ENCODE measurements at regions not wholly inside any gene's neighbourhood (a gene's known extent, or its start where the extent isn't known, plus 50 kb on each side); places are given as distances from the start of the nearest gene placed in this dataset.
"Not testable (repeated sequence)": the region's sequence is repeated elsewhere in the genome, so short reads cannot be mapped to it uniquely, and the experiment has no call there.

DNA sequence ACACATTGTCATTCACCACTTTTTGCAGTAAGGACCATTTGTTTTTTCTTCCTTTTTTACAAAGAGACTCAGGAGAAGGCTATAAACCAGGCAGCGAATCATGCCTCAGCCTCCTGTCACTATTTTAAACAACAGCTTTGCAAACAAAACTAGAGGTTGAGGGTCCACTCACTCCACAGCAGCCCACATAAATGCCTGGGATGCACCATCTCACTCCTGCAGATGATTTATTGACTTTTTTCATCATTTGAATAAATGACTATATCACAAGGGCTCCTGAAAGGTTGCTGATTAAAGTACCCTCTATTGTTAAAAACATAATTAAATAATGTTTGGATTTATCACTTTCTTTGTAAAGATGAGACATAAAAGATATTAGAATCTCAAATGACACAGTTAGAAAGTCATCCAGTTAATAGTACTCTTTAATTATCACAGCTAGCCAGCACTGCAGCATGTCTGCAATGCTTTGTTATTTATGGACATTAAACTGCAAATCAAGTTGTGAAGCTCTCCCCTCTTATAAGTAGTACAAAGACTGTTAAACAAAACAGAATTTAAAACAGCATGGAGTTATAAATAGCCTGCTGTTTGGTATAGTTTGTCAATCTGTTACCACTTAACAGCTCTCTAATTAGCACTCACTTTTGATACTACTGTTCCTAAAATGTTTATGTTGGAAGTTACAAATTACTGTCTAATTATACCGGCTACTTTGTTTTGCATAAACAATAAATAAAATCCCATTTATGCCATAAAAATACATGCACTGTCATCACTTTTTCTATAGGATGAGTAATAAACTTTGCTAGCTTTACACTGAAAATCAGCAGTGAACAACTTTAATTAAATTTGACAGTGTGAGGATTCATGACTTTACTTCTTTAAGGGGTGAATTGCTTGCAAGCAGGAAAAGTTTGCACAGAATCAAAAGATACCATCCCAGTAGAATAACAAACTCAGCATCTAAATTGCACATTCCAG is 853.2 kb downstream of the UQCRFS1 start:
- DNase-seq (ENCODE audit: low read depth), result no peak

DNA sequence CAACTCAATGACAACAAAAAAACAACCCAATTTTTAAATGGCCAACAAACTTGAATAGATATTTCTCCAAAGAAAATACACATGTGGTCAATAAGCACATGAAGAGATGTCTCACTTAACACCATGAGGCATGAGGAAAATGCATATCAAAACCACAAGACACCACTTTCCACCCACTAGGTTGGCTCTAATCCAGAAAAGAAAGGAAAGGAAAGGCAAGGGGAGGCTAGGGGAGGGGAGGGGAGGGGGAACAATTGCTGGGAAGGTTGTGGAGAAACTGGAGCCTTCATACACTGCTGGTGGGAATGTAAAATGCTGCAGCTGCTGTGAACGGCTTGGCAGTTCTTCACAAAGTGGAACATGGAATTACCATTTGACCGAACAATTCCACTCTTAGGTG is 854.3 kb downstream of the UQCRFS1 start:
- no peak for DNase-seq (ENCODE audit: low read depth)

DNA sequence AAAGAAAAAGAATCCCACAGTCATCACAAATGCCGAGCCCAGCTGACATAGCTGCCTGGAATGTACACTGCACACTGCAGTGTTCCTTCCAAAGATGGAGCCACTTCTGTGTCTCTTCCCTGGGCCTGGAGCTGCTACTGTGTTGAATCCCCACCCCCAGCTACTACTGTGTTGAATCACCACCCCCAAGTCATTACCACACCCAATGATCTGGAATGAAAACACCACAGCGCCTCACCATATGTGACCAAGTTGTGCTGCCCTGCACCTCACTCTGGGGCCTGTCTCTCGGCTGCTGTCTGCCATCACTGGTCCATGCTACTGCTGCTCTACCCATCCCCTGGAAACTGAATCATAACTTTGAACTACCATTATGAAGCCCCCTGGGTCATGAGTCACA is 861.2 kb downstream of the UQCRFS1 start:
- no peak for DNase-seq (ENCODE audit: low read depth)

DNA sequence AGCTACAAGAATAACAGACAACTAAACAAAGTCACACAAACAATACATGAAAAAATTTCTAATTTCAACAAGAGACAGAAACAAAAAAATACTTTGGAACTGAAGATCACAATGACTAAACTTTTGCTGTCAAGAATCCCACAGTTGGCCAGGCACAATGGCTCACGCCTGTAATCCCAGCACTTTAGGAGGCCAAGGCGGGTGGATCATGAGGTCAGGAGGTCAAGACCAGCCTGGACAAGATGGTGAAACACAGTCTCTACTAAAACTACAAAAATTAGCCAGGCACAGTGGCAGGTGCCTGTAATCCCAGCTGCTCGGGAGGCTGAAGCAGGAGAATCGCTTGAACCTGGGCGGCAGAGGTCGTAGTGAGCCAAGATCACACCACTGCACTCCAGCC is 861.6 kb downstream of the UQCRFS1 start:
- DNase-seq (ENCODE audit: low read depth), result not testable (repeated sequence)

DNA sequence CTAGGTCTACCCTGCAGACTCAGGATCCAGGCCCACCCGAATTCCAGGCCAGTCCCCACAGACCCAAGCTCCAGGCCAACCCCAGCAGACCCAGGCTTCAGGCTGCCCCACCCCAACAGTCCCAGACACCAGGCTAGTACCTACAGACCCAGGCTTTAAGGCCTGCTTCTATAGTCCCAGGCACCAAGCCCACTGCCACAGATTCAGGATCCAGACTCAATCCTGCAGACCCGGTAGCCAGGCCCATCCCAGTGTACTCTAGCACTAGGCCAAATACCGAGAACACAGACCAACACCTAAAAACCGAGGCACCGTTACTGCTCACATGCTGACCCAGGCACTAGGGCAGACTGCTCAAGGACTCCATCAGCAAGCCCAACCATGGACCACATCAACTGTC is 862.3 kb downstream of the UQCRFS1 start:
- no peak for DNase-seq (ENCODE audit: low read depth)

DNA sequence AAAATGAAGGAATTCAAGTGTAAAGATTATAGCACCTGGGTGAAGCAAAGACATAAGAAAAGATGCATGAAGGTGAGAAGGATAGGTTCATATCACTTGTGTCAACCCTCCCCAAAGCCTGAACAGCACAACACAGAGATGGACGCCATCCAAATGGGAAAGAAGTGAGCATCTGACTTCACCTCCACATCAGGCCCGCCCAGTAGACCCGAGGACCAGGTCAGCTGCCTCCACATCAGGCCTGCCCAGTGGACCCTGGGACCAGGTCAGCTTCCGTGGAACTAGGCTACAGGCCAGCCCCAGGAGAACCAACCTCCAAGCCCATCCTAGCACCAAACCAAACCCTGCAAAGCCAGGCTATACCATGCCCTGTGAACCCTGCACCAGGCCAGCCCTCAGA is 862.9 kb downstream of the UQCRFS1 start:
- DNase-seq (ENCODE audit: low read depth), result no peak

DNA sequence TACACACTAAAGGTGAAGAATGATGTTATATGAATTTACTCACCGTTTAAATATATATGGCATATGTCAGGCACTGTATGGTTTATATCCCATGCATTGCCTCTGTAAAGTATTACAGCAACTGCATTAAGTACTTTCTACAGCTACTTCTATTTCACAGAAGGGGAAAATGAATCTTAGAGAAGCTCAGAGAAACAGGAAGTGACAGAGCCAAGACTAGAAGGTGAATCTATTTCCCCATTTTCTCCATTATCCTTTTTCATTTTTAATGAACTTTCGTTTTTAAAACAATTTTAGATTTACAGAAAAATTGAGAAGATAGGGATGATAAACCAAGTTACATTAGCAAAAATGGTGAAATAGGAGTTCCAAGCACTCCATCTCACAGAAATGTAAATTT is 863.3 kb downstream of the UQCRFS1 start:
- DNase-seq (ENCODE audit: low read depth), result no peak

DNA sequence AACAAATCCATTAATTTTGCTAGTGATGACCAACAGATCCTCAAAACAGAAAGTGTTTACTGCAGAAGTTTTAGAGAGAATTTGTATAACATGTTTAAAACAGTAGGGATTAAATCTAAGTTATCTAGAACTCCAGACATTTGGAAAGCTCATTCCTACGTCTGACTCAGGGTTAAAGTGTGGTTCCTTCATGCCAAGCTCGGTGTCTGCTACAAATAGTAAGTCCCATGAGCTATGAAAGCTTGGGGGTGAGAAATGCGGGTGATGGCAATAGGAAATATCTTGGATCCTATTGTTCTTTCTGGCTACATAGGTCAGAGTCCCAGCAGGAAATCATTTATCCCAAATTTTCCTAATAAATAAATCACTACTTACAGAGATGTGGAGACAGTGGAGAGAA is 867.1 kb downstream of the UQCRFS1 start:
- no peak for DNase-seq (ENCODE audit: low read depth)

DNA sequence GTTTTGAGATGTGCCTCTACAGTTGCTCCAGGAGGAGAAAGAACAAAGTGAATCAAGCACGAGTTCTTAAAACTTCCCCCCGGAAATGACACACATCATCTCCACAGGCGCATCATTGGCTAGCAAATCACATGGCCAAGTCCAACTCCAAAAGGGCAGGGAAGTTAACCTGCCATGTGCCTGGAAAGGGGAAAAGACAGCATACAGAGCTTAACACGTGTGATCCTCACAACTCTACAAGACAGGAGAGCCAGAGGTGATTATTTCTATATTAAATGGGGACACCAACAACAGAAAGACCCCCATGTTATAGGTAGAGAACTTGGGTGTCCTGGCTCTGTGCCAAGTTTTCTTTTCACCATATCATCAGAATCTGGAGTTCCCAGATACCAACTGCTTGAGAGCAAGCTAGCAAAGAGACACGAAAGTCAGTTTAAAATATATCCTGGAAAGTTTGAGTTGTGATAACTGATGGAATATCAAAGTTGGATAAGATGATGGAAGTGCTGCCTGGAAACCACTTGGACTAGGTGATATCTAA is 871.1 kb downstream of the UQCRFS1 start:
- DNase-seq (ENCODE audit: low read depth), result no peak

DNA sequence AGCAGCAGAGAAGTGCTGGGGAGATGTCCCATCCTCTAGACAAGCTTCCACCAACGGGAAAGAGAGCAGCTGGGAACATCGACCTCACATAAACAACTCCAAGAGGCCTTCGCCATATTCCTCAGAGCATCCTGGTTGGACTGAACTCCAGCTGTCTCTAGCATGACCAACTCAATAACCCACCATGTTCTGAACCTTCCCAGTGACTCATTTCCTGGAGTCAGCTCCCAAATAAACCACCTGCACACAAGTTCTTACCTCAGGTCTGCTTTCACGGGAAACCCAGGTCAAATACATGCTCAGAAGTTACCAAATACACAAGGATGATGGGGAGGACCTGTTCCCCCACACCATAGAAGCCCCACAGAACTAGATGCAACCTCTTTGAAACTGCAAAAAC is 878.5 kb downstream of the UQCRFS1 start:
- DNase-seq (ENCODE audit: low read depth), result no peak

DNA sequence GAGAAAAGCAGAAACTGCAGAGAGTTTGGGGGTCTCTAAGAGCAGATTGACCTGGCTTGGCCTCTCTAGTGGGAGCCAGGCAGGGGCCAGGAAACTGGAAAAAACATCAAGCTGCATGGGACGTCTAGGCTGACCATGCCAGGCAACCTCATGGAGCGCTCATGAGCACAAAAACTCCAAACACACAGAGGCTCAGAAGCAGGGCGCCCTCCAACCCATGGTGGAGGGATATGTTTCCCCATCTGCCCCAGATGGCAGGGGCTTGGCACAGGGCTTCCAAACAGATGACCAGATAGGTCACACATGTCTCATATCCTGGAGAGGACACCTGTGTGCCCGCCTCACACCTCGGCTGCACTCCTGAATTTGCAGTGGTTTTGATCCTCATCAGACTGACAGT is 879.0 kb downstream of the UQCRFS1 start:
- no peak for DNase-seq (ENCODE audit: low read depth)

DNA sequence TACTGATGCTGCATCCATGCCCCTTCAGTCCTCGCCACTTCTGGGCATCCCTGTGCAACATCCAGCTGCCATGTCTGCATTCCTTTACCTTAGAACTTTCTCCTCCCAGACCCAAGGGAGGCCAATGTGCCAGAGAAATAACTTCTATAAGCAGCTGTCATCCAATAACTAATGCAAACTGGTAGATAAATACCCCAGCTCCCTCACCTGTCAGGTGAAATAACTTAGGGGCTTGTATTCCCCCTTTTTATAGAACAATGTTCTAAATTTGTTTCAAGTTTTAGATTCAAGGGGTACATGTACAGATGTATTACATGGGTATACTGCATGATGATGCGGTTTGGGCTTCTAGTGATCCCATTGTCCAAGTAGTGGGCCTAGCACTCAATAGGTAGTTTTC is 880.1 kb downstream of the UQCRFS1 start:
- no peak for DNase-seq (ENCODE audit: low read depth)

DNA sequence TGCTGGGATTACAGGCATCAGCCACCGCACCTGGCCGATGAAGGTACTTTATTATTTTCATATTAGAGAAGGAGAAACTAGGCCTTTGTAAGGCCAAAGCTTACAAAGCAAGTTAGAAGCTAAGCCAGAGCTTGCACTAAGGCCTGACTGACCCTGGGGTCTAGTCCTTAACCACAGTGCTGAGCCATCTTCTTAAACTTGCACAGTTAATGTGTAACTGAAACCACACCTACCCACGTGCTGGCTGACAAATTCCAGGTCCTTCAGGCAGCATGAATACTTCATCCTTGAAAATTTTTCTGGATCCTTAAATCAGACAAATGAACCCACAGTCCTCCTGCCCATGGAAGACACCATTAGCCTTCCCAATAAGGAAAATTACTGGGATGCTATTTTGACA is 880.6 kb downstream of the UQCRFS1 start:
- no peak for DNase-seq (ENCODE audit: low read depth)

DNA sequence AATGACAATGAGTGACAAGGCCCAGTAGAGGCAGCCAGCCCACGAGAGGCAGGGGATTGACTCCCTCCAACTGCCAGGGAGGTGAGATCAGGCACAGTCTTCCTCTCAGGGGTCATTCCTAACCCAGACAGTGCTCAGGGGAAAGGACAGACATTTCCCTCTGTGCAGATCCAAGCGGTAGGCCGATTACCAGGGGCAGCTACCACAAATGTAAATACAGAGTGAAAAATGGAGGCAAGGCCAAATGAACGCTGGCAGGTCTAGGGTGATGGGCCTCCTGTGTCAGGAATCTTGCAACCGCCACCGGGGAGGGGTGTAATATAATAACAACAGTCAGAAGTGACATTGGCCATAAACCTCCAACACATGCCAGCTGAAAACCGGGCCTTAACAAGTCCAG is 881.4 kb downstream of the UQCRFS1 start:
- DNase-seq (ENCODE audit: low read depth), result no peak

DNA sequence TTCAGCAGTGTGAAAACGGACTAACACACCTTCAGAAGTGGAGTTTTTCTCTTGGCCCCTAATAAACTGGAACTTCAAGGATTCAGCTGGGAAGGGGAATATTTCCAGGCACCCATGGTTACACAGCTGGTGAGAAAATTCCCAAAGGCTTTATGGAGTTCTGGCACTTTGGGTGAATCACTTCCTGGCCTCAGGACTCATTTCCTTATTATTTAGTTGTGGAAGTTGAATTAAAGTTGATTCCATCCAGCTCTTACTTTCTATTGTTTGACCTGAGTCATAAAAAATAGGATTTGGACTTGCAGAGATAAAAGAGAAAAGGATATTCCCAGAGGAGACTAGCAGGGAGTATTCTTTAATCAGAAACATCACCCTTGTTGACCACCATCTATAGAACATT is 882.1 kb downstream of the UQCRFS1 start:
- no peak for DNase-seq (ENCODE audit: low read depth)

DNA sequence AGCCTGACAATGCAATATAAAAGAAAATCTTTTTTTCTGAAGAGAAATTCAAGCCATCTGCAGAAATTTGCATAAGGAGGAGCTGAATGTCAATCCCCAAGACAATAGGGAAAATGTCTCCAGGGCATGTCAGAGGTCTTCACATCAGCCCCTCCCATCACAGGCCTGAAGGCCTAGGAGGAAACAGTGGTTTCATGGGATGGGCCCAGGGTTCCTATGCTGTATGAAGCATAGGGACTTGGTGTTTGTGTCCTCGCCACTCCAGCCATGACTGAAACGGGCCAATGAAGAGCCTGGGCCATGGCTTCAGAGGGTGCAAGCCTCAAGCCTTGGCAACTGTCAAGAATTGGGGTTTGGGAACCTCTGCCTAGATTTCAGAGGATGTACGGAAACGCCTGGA is 883.5 kb downstream of the UQCRFS1 start:
- no peak for DNase-seq (ENCODE audit: low read depth)

DNA sequence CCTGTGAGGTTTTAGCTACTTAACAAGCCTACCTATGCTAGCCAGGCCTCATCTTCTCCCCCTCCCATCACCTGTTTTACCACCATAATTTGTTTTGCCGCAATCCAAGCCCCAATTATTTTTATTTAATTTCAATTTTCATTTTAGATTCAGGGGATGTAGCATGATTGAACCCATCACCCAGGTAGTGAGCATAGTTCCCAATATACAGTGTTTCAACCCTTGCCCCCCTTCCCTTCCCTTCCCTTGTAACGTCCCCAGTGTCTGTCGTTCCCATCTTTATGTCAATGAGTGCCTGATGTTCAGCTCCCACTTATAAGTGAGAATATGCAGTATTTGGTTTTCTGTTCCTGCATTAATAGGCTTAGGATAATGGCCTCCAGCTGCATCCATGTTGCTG is 885.0 kb downstream of the UQCRFS1 start:
- DNase-seq (ENCODE audit: low read depth), result no peak

DNA sequence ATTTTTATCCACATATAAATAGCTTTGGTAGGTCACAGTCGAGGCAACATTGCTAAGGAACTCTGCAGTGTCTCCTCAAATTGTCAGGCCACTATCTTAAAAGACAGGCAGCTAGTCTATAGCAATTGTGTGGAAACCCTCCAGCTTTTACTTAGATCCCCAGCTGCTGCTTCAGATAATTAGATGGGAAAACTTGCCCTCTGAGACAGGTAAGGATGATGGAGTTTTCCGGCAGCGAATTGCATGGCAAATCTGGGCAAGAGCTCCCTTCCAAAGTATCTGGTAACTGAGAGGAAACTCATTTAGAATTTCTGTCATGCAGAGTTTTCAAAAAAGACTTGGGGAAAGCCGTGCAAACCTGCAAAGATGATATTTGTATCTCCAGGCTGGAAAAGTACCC is 886.2 kb downstream of the UQCRFS1 start:
- no peak for DNase-seq (ENCODE audit: low read depth)

DNA sequence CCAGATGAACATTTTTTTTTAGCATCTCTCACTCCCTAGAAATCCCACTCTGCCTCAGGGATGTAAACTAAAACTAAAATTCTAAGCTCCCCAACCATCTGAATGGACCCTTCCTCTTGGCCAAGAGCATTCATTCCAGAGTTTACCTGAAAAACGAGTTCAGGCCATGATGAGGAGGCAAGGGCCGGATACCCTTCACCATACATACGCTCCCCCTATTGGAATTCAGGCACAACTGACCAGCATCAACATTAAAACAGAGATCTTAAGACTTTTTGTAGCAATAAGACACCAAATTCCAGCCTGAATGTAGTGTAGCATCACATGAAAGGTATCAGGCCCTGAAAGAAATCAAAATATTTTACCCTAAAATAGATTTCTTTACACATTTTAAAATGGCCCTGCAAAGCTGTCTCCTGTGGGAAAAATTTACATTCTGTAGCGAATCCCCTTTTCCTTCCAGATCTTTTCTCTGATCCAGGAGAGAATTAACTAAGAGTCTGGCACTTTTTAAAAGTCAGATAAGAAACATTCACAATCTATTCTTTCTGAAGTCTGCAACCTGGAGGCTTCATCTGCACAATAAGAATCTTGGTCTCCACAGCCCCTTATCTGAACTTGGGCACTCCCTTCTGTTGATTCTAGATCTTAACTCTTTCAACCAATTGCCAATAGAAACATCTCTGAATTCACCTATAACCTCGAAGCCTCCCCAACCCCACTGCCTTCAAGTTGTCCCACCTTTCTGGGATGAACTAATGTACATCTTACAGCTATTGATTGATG is 888.5 kb downstream of the UQCRFS1 start:
- no peak for DNase-seq (ENCODE audit: low read depth)

DNA sequence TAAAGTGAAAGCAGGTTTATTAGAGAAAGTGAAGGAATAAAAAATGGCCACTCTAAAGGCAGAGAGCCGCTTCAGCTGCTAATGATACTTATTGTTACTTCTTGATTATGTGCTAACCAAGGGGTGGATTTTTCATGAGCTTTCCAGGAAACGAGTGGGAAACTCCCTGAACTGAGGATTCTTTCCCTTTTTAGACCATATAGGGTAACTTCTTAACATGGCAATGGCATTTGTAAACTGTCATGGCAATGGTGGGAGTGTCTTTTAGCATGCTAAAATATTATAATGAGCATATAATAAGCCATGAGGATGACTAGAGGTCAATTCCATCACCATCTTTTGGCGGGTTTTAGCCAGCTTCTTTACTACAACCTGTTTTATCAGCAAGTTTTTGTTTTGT is 890.0 kb downstream of the UQCRFS1 start:
- DNase-seq (ENCODE audit: low read depth), result no peak

DNA sequence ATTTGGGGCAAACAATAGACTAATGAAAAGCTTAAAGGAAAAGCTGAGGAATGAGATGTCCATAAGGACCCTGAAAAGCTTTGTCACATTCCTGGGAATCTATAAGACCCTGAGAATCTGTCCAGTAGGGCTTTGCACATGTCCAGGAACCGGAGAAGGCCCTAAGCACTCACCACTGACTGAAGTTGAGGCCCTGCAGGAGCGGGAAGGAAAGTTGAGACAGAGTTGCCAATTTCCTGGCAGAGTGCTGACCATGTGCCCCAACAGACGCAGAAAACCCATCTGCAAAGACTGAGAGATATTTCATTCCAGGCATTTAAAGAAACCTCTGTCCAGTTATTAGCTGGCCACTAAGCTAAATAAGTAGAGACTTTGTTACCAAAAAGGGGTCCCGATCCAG is 890.5 kb downstream of the UQCRFS1 start:
- no peak for DNase-seq (ENCODE audit: low read depth)

DNA sequence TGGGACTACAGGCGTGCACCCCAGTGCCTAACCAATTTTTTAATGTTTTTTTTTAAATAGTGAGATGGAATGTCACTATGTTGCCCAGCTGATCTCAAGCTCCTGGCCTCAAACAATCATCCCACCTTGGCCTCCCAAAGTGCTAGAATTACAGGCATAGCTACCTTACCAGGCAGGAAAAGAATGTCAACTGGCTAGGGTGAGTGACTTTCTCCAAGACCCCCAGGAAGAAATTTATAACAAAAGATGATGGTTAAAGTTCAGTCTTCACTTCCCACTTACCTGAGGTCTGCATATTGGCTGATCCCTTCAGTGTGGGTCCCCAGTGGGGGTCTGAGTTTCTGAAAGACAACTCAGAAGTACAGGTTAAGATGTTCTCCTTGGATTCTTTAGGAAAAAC is 893.0 kb downstream of the UQCRFS1 start:
- DNase-seq (ENCODE audit: low read depth), result no peak

DNA sequence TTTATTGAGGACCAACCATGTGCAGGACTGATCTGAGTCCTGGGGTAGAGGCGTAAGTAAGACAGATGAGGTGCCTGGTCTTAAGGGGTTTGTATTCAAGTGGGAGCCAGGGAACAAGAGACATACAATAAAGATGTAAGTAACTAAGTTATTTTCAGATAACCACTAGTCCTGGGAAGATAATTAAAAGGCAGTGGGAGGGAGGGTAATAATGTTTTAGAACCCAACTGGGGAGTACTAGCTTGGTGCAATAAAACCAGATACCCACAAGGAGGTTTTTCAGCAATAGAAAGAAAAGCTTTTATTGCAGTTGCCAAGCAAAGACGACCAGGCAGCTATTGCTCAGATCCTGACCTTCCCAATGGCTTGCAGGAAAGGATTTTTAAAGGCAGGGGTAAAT is 893.7 kb downstream of the UQCRFS1 start:
- no peak for DNase-seq (ENCODE audit: low read depth)

Measured in stimulated activated CD8-positive, alpha-beta memory T cell treated with anti-CD3 and anti-CD28 coated beads, Interleukin-12 subunit alpha, Interleukin-12 subunit beta, amount 100 ng/mL, for 1 hour (primary cell).